Right lobe of liver (tissue), 6 donors: ENCODE measurements at regions not wholly inside any gene's neighbourhood (a gene's known extent, or its start where the extent isn't known, plus 50 kb on each side); places are given as distances from the start of the nearest gene placed in this dataset.
"Not testable (repeated sequence)": the region's sequence is repeated elsewhere in the genome, so short reads cannot be mapped to it uniquely, and the experiment has no call there.

Experiments
- ATAC-seq, 4 donors: fragments of 200-7000 bp; cut with Tn5 transposase; one replicate each; pipeline ENCODE4 v1.9.1; 2020; ENCODE audit warnings: mild to moderate bottlenecking in 4 of 4, moderate library complexity in 4 of 4
- DNase-seq, 3 donors: peaks; one replicate each; pipeline ENCODE4 v3.0.0-alpha.2; 2020
- H3K27ac ChIP-seq, 3 donors: fragments of 200-600 bp; one replicate each; pipeline ENCODE4 v1.8.0; 2022
- H3K27me3 ChIP-seq, 2 donors: fragments of 200-600 bp; one replicate each; pipeline ENCODE4 v1.8.0; 2022
- H3K36me3 ChIP-seq, 4 donors: fragments of 200-600 bp; sonication (generic) in 1 of 4; one replicate each; pipeline versions ENCODE4 v1.5.1 to v1.8.0; 2017 to 2022; ENCODE audit warnings: control low read depth in 1 of 4
- H3K4me1 ChIP-seq, 4 donors: fragments of 200-600 bp; sonication (generic) in 1 of 4; one replicate each; pipeline versions ENCODE4 v1.5.1 to v1.8.0; 2017 to 2022; ENCODE audit warnings: control low read depth in 1 of 4
- H3K4me3 ChIP-seq, 3 donors: fragments of 200-600 bp; one replicate each; pipeline ENCODE4 v1.8.0; 2022
- H3K9me3 ChIP-seq, 4 donors: fragments of 200-600 bp; sonication (generic) in 1 of 4; one replicate each; pipeline versions ENCODE4 v1.5.1 to v1.8.0; 2017 to 2022; ENCODE audit warnings: control low read depth in 1 of 4
- WGBS: methylation state at CpG from one replicate; pipeline ENCODE4 v1.1.6; 2018; ENCODE audit warnings: low coverage, low lambda C conversion rate; ENCODE audit not compliant: insufficient coverage; ENCODE audit errors: missing lambda C conversion rate; 5-methylcytosine and 5-hydroxymethylcytosine counted together
- intact Hi-C, 2 donors: fragments of 100-400 bp; cut with DNase I; formaldehyde crosslinking; loops; one replicate each; pipeline versions ENCODE4 v1.11.2 to v1.14.1; 2022
- donor health status: DM: no; HTN: yes; CAD: no.
- donor health status: DM: no; HTN: no; CAD: no.
- donor health status: DM: no; HTN: no; CAD: no.
- donor health status: DM: no; HTN: yes; CAD: no.
- donor health status: DM: no; HTN: yes; CAD: no.

DNA sequence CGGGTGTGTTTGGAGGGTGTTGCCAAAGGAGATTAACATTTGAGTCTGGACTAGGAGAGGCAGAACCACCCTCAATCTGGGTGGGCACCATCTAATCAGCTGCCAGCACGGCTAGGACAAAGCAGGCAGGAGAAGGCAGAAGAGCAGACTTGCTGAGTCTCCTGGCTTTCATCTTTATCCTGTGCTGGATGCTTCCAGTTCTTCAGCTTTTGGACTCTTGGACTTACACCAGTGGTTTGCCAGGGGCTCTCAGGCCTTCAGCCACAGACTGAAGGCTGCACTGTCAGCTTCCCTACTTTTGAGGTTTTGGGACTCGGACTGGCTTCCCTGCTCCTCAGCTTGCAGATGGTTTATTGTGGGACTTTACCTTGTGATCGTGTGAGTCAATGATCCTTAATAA, 70.4 kb upstream of the AGAP9 start:
- H3K27ac ChIP-seq, DNase-seq, H3K36me3 ChIP-seq, intact Hi-C loops, H3K4me3 ChIP-seq, H3K27me3 ChIP-seq, H3K4me1 ChIP-seq, H3K9me3 ChIP-seq: not testable (repeated sequence)
- ATAC-seq, result peak in 1 of 4 donors; percentile 63
- 60% methylated on average over 1 of the region's 4 CpGs for WGBS

DNA sequence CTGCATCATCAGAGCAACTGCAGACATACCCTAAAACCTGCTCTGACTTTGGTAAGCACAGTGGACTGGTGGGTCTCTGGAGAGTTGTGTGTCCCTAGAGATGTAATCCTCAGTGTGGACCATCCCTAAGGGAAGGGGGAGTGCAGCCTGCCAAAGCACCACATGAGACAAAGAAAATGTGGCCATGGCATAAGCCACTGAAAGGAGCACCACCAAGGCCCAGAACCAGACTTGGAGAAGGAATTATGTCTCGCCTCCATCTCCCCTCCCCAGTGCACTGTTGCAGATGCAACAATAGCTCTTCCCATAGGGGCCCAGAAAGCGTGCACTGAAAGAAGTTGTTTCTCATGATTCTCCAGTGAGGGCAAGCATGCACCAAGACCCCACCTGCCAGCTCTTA, 69.7 kb upstream of the AGAP9 start:
- intact Hi-C loops, DNase-seq: not testable (repeated sequence)
- ATAC-seq, result peak in 1 of 4 donors; percentile 13

DNA sequence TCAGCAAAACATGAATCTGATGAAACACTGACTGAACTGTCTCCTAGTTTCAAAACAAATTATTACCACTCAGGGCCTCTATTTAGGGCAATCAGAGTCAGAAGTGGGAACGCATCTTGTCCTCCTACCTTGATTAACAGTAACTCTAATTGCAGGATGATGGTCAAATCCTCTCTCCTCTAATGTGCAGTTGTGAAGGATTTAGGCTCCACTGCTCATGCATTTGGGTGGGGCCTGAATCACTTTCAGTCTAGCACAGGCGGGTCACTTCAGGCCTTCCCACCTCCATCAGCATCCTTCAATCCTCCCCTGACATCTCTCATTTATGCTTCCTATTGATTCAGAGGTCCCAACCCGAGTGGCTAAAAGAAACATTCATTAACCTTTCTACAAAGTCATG, 67.5 kb upstream of the AGAP9 start:
- H3K27me3 ChIP-seq, DNase-seq, H3K36me3 ChIP-seq, H3K9me3 ChIP-seq, H3K4me1 ChIP-seq, intact Hi-C loops, H3K27ac ChIP-seq, ATAC-seq, H3K4me3 ChIP-seq: not testable (repeated sequence)
- WGBS, result 59% methylated on average over 3 of the region's 3 CpGs

More for the DNA sequence above, 69.7 kb upstream of the AGAP9 start:
- no CpG with 5 or more reads among the region's 2 CpGs for WGBS
- H3K9me3 ChIP-seq, H3K4me1 ChIP-seq, H3K4me3 ChIP-seq, H3K27me3 ChIP-seq, H3K36me3 ChIP-seq, H3K27ac ChIP-seq: not testable (repeated sequence)

DNA sequence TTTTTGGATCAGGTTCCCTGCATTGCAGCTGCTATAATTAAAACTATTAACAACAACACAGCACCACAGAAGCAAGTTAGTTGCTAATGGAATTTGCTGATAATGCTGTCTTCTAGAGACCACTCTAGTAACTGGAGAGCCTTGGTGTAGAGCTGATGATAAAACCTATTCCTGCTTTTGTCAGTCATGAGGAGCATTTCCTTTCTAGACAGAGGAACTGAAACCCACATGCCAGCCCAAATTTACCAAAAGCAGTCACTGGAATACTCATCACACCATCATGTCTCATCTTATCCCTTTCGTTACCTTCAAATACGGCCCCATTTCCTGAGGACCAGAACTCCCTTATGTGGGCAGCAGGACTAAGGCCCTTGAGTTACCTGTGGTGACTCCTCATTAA, 67.1 kb upstream of the AGAP9 start:
- peak in 1 of 4 donors; percentile 18 for ATAC-seq
- H3K4me3 ChIP-seq, DNase-seq, H3K36me3 ChIP-seq, H3K4me1 ChIP-seq, H3K9me3 ChIP-seq, intact Hi-C loops, H3K27ac ChIP-seq, H3K27me3 ChIP-seq: not testable (repeated sequence)
- WGBS, result no CpG with 5 or more reads among the region's 2 CpGs

DNA sequence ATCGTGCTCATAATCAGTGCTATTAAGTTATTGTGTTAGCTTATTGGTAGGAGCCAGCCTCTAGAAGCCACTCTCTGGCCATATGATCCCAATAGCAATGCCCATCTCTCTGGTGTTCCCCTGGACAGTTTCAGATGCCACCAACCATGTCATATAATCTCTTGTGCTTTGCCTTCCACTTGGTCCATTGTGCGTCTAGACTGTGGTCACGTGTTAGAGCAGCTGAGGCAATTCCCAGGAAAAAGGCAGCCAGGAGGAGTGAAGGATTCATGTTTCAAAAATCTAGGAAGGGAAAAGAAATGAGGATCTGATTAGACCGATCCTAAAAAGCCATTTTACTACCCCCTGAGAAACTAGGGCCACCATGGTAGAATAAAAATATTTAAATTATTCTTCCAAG, 58.6 kb upstream of the AGAP9 start:
- DNase-seq, H3K9me3 ChIP-seq, H3K4me1 ChIP-seq, ATAC-seq, intact Hi-C loops, H3K27me3 ChIP-seq, H3K4me3 ChIP-seq, H3K36me3 ChIP-seq, H3K27ac ChIP-seq: not testable (repeated sequence)
- WGBS, result 100% methylated on average over 2 of the region's 4 CpGs

DNA sequence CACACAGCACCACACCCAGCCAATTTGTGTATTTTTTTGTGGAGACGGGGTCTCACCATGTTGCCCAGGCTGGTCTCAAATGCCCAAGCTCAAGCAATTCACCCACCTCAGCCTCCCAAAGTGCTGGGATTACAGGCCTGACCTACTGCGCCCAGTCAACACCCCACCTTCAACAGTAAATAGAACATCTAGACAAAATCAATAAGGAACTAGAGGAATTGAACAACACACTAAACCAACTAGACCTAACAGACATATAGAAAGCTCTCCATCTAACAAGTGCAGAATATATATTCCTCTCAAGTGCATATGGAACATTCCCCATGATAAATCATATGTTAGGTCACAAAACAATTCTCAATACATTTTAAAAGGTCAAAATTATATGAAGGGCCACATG, 56.6 kb upstream of the AGAP9 start:
- H3K27ac ChIP-seq, H3K4me1 ChIP-seq, H3K36me3 ChIP-seq, H3K9me3 ChIP-seq, H3K27me3 ChIP-seq, intact Hi-C loops, H3K4me3 ChIP-seq, DNase-seq: not testable (repeated sequence)
- peak; percentile 40 to 74 (median 54) for ATAC-seq
- no CpG with 5 or more reads among the region's 2 CpGs for WGBS

DNA sequence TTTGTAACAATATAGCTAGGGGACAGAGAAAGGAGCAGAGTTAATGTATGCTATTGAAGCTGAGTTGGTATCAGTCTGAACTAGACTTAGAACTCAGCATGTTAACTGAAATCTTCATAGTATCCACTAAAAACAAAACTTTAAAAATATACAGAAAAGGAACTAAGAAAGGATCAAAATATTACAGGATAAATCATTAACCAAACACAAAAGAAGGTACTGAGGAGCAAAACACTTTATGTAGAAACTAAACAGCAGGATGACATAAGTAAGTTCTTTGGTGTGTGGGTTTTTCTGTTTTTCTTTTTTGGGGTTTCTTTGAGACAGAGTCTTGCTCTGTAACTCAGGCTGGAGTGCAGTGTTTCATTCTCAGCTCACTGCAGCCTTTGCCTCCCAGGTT, 55.1 kb upstream of the AGAP9 start:
- ATAC-seq, H3K4me1 ChIP-seq, H3K27me3 ChIP-seq, H3K27ac ChIP-seq, H3K36me3 ChIP-seq, intact Hi-C loops, H3K9me3 ChIP-seq, H3K4me3 ChIP-seq, DNase-seq: not testable (repeated sequence)
